GM18868 (cell line): ENCODE measurements at regions not wholly inside any gene's neighbourhood (a gene's known extent, or its start where the extent isn't known, plus 50 kb on each side); places are given as distances from the start of the nearest gene placed in this dataset.

ENCODE experiments used
- ATAC-seq: cut with Tn5 transposase; IDR thresholded peaks from one replicate; pipeline ENCODE4 v1.9.1; 2021; ENCODE audit warnings: mild to moderate bottlenecking, moderate library complexity; ENCODE audit not compliant: unreplicated experiment

GRCh38 chr6:141026504-141026903 lies 1106.2 kb upstream of the GJE1 start:
- ATAC-seq = no peak

GRCh38 chr6:141024526-141024925 lies 1108.2 kb upstream of the GJE1 start:
- no peak for ATAC-seq

GRCh38 chr6:141017941-141018340 lies 1114.8 kb upstream of the GJE1 start:
- ATAC-seq = no peak

GRCh38 chr6:141000917-141001316 lies 1131.8 kb upstream of the GJE1 start:
- ATAC-seq = no peak

- ATAC-seq = no peak
Measured at GRCh38 chr6:140993515-140993914, 1139.2 kb upstream of the GJE1 start.

- no peak for ATAC-seq
Measured at GRCh38 chr6:140992678-140993077, 1140.0 kb upstream of the GJE1 start.

- no peak for ATAC-seq
Measured at GRCh38 chr6:140988780-140989179, 1143.9 kb upstream of the GJE1 start.

- no peak for ATAC-seq
Measured at GRCh38 chr6:140987364-140988155, 1145.2 kb upstream of the GJE1 start.

GRCh38 chr6:140985679-140986275 lies 1146.9 kb upstream of the GJE1 start:
- no peak for ATAC-seq

- ATAC-seq = no peak
Measured at GRCh38 chr6:140980265-140980887, 1152.3 kb upstream of the GJE1 start.

GRCh38 chr6:140979642-140980091 lies 1153.1 kb upstream of the GJE1 start:
- no peak for ATAC-seq

GRCh38 chr6:140977403-140977802 lies 1155.3 kb upstream of the GJE1 start:
- ATAC-seq = no peak

GRCh38 chr6:140976806-140977205 lies 1155.9 kb upstream of the GJE1 start:
- ATAC-seq = no peak

- ATAC-seq = no peak
Measured at GRCh38 chr6:140970485-140970884, 1162.2 kb upstream of the GJE1 start.

- ATAC-seq = no peak
Measured at GRCh38 chr6:140968062-140968461, 1164.7 kb upstream of the GJE1 start.

- no peak for ATAC-seq
Measured at GRCh38 chr6:140966676-140967075, 1166.0 kb upstream of the GJE1 start.

GRCh38 chr6:140960566-140960965 lies 1172.2 kb upstream of the GJE1 start:
- no peak for ATAC-seq

- no peak for ATAC-seq
Measured at GRCh38 chr6:140957386-140957785, 1175.3 kb upstream of the GJE1 start.

GRCh38 chr6:140956571-140957369 lies 1176.0 kb upstream of the GJE1 start:
- no peak for ATAC-seq

GRCh38 chr6:140940251-140940925 lies 1192.3 kb upstream of the GJE1 start:
- ATAC-seq = no peak

GRCh38 chr6:140932909-140933308 lies 1199.8 kb upstream of the GJE1 start:
- ATAC-seq = no peak
